ENCODE measurements at regions not wholly inside any gene's neighbourhood (a gene's known extent, or its start where the extent isn't known, plus 50 kb on each side); places are given as distances from the start of the nearest gene placed in this dataset.

GRCh38 chr10:14438576-14438975 is 107.9 kb upstream of the FRMD4A start:
- Histone ChIP-seq H3K4me1 (ENCODE audit: control insufficient read depth, insufficient read depth, low read length) (no peaks in the 10 kb centered on the region), H3K36me3 (ENCODE audit: control insufficient read depth, insufficient read depth, low read length) (no peaks in the 10 kb centered on the region), H3K9me3 (ENCODE audit: control insufficient read depth, insufficient read depth, low read length) (no peaks in the 10 kb centered on the region), H3K27me3 (ENCODE audit: control insufficient read depth, insufficient read depth, low read length) (no peaks in the 10 kb centered on the region), H3K4me3 (ENCODE audit: low read length) (no peak overlapping the region), H3K27ac (ENCODE audit: low read length) (no peak overlapping the region)
- Mint-ChIP-seq H3K9me3 (no peaks in the 10 kb centered on the region), H3K4me3 (no peak overlapping the region), H3K36me3 (no peaks in the 10 kb centered on the region), H3K27ac (no peak overlapping the region), H3K4me1 (no peaks in the 10 kb centered on the region), H3K27me3 (ENCODE audit: low read depth in 2 of 2) (peaks cover 31 to 47% of the 10 kb centered on the region in 2 donors)
- TF ChIP-seq, protein P1, sequence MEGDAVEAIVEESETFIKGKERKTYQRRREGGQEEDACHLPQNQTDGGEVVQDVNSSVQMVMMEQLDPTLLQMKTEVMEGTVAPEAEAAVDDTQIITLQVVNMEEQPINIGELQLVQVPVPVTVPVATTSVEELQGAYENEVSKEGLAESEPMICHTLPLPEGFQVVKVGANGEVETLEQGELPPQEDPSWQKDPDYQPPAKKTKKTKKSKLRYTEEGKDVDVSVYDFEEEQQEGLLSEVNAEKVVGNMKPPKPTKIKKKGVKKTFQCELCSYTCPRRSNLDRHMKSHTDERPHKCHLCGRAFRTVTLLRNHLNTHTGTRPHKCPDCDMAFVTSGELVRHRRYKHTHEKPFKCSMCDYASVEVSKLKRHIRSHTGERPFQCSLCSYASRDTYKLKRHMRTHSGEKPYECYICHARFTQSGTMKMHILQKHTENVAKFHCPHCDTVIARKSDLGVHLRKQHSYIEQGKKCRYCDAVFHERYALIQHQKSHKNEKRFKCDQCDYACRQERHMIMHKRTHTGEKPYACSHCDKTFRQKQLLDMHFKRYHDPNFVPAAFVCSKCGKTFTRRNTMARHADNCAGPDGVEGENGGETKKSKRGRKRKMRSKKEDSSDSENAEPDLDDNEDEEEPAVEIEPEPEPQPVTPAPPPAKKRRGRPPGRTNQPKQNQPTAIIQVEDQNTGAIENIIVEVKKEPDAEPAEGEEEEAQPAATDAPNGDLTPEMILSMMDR (IDR thresholded peaks at IDR 0.05): no peak
- no peak for DNase-seq
- 90% methylated on average over 7 of the region's 7 CpGs for WGBS (ENCODE audit: insufficient coverage)
- intact Hi-C loops (cut with micrococcal nuclease): no loop called here
- ATAC-seq: no peak

GRCh38 chr10:14438057-14438456 is 107.3 kb upstream of the FRMD4A start:
- H3K9me3 Mint-ChIP-seq: no peaks in the 10 kb centered on the region
- no peak for DNase-seq
- Histone ChIP-seq H3K9me3 (ENCODE audit: control insufficient read depth, insufficient read depth, low read length) (no peaks in the 10 kb centered on the region), H3K36me3 (ENCODE audit: control insufficient read depth, insufficient read depth, low read length) (no peaks in the 10 kb centered on the region), H3K4me3 (ENCODE audit: low read length) (no peak overlapping the region), H3K27me3 (ENCODE audit: control insufficient read depth, insufficient read depth, low read length) (no peaks in the 10 kb centered on the region), H3K27ac (ENCODE audit: low read length) (no peak overlapping the region), H3K4me1 (ENCODE audit: control insufficient read depth, insufficient read depth, low read length) (no peaks in the 10 kb centered on the region)
- TF ChIP-seq, protein P1 (IDR thresholded peaks at IDR 0.05): no peak
- ATAC-seq: no peak
- no peak overlapping the region for H3K4me3 Mint-ChIP-seq
- H3K27me3 Mint-ChIP-seq (ENCODE audit: low read depth in 2 of 2): peaks cover 31 to 44% of the 10 kb centered on the region in 2 donors
- WGBS (ENCODE audit: insufficient coverage): 83% methylated on average over 1 of the region's 1 CpG
- no peaks in the 10 kb centered on the region for H3K4me1 Mint-ChIP-seq
- intact Hi-C loops (cut with micrococcal nuclease): no loop called here
- H3K27ac Mint-ChIP-seq: no peak overlapping the region
- H3K36me3 Mint-ChIP-seq: no peaks in the 10 kb centered on the region

DNA sequence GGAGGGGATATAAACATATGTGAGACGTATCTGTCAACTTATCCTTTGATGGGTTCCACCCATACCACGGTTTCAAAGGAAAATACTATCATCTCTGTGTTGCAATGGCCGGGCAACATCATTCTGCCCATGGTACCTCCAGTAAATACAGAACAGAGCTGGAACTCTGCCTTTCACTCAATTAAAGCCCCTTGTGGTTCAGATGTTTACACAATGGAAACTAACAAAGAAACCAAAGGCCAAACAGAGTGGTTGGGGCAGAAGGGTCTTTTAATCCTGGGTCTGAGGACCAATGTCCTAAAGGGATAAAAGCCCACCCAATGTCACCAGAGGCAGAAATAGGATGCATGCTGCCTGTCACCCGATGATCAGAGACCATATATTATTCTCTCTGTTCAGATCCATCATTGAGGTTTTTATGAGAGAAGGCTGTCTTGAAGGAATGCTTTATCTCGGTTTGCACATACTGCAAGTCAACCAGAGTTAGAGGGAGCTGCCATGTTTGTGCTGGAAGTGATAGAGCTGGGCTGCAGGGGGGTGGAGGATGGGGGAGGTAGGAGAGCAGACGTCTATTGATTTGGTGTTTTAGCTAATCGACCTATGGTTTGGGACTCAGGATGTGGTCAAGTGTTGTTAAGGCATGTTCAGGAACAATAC is 105.4 kb upstream of the FRMD4A start:
- ATAC-seq (no peak), DNase-seq (no peak)
- 79% methylated on average over 7 of the region's 7 CpGs for WGBS (ENCODE audit: insufficient coverage)
- Mint-ChIP-seq H3K27me3 (ENCODE audit: low read depth in 2 of 2) (peaks cover 21 to 26% of the 10 kb centered on the region in 2 donors), H3K36me3 (no peaks in the 10 kb centered on the region), H3K4me1 (no peaks in the 10 kb centered on the region), H3K9me3 (no peaks in the 10 kb centered on the region), H3K27ac (no peak overlapping the region), H3K4me3 (no peak overlapping the region)
- TF ChIP-seq, protein P1 (IDR thresholded peaks at IDR 0.05): no peak
- H3K36me3 ChIP-seq (ENCODE audit: control insufficient read depth, insufficient read depth, low read length): no peaks in the 10 kb centered on the region
- H3K9me3 ChIP-seq (ENCODE audit: control insufficient read depth, insufficient read depth, low read length): no peaks in the 10 kb centered on the region
- intact Hi-C loops (cut with micrococcal nuclease): no loop called here
- no peak overlapping the region for H3K27ac ChIP-seq (ENCODE audit: low read length)
- no peak overlapping the region for H3K4me3 ChIP-seq (ENCODE audit: low read length)
- H3K27me3 ChIP-seq (ENCODE audit: control insufficient read depth, insufficient read depth, low read length): no peaks in the 10 kb centered on the region
- no peaks in the 10 kb centered on the region for H3K4me1 ChIP-seq (ENCODE audit: control insufficient read depth, insufficient read depth, low read length)

DNA sequence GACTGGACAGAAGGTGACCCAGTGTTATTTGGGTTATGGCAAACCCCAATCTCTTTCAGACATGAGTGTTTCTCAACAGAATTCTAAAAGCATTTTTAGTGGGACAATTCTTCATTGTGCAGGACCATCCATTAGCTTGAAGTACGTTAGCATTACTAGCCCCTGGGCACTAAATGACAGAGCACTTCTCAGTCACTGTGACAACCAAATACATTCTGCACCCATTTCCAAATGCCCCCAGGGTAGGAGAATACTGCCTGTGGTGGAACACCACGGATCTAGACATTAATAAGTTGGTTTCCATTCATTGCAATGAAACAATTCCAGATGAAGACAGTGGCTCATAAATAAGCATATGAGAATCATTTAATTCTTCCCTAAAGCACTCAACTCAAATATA is 102.4 kb upstream of the FRMD4A start:
- no peaks in the 10 kb centered on the region for H3K4me1 Mint-ChIP-seq
- 84% methylated on average over 2 of the region's 2 CpGs for WGBS (ENCODE audit: insufficient coverage)

More for the DNA sequence above, 102.4 kb upstream of the FRMD4A start:
- TF ChIP-seq, protein P1 (IDR thresholded peaks at IDR 0.05): no peak
- H3K36me3 ChIP-seq (ENCODE audit: control insufficient read depth, insufficient read depth, low read length): no peaks in the 10 kb centered on the region
- no peaks in the 10 kb centered on the region for H3K9me3 Mint-ChIP-seq
- H3K27ac ChIP-seq (ENCODE audit: low read length): no peak overlapping the region
- H3K27me3 ChIP-seq (ENCODE audit: control insufficient read depth, insufficient read depth, low read length): no peaks in the 10 kb centered on the region
- ATAC-seq (no peak), DNase-seq (no peak)
- H3K27ac Mint-ChIP-seq: no peak overlapping the region
- intact Hi-C loops (cut with micrococcal nuclease): no loop called here
- no peaks in the 10 kb centered on the region for H3K4me1 ChIP-seq (ENCODE audit: control insufficient read depth, insufficient read depth, low read length)
- H3K9me3 ChIP-seq (ENCODE audit: control insufficient read depth, insufficient read depth, low read length): no peaks in the 10 kb centered on the region
- H3K36me3 Mint-ChIP-seq: no peaks in the 10 kb centered on the region
- H3K4me3 Mint-ChIP-seq: no peak overlapping the region
- H3K27me3 Mint-ChIP-seq (ENCODE audit: low read depth in 2 of 2): peaks cover 21 to 25% of the 10 kb centered on the region in 2 donors
- H3K4me3 ChIP-seq (ENCODE audit: low read length): no peak overlapping the region
